HepG2 (cell line): ENCODE measurements at regions not wholly inside any gene's neighbourhood (a gene's known extent, or its start where the extent isn't known, plus 50 kb on each side); places are given as distances from the start of the nearest gene placed in this dataset.

Experiments used
- AFF4 ChIP-seq: sonication (generic); formaldehyde crosslinking; IDR thresholded peaks from 2 replicates; pipeline ENCODE4 v1.4.0; 2020; ENCODE audit warnings: missing genetic modification reagents
- MLX ChIP-seq: IDR thresholded peaks from 2 replicates; pipeline ENCODE4 v1.6.1; 2016
- PLSCR1 ChIP-seq: sonication (generic); formaldehyde crosslinking; IDR thresholded peaks from 2 replicates; pipeline ENCODE4 v1.5.0; 2020; ENCODE audit warnings: missing genetic modification reagents, mild to moderate bottlenecking, borderline replicate concordance
- SPEN ChIP-seq: sonication (generic); formaldehyde crosslinking; IDR thresholded peaks from 2 replicates; pipeline ENCODE4 v1.5.1; 2020; ENCODE audit warnings: low read depth, mild to moderate bottlenecking, missing genetic modification reagents
- SYNCRIP ChIP-seq: fragments of 200-400 bp; formaldehyde crosslinking; IDR thresholded peaks from 2 replicates; pipeline ENCODE4 v1.6.1; 2018; ENCODE audit warnings: mild to moderate bottlenecking, low read depth, low read length; ENCODE audit not compliant: insufficient read depth
- TCF12 ChIP-seq, 2 experiments: fragments of 450-650 bp in 1 of 2; sonication (generic) in 1 of 2; formaldehyde crosslinking in 1 of 2; IDR thresholded peaks; 2 replicates each; pipeline versions ENCODE4 v1.6.1 to v1.8.0; 2017 to 2022; ENCODE audit warnings: antibody characterized with exemption in 1 of 2, mild to moderate bottlenecking in 1 of 2, missing genetic modification reagents in 1 of 2, moderate library complexity in 1 of 2
- THRA ChIP-seq: sonication (generic); formaldehyde crosslinking; IDR thresholded peaks from 2 replicates; pipeline ENCODE4 v1.4.0; 2020; ENCODE audit warnings: missing genetic modification reagents, borderline replicate concordance
- U2AF1 ChIP-seq: fragments of 200-400 bp; formaldehyde crosslinking; optimal IDR thresholded peaks from 2 replicates; pipeline ENCODE3; 2017; ENCODE audit warnings: mild to moderate bottlenecking, low read depth, low read length
- ZBTB39 ChIP-seq: sonication (generic); formaldehyde crosslinking; IDR thresholded peaks from 2 replicates; pipeline ENCODE4 v1.5.0; 2020; ENCODE audit warnings: missing genetic modification reagents
- ZNF350 ChIP-seq: sonication (generic); formaldehyde crosslinking; IDR thresholded peaks from 2 replicates; pipeline ENCODE4 v1.4.0; 2020; ENCODE audit warnings: mild to moderate bottlenecking, low read depth, missing genetic modification reagents, borderline replicate concordance
- ZNF713 ChIP-seq: sonication (generic); formaldehyde crosslinking; IDR thresholded peaks from 2 replicates; pipeline ENCODE4 v1.4.0; 2020; ENCODE audit warnings: mild to moderate bottlenecking, missing genetic modification reagents

GRCh38 chr10:121073728-121074127 lies 222.6 kb downstream of the WDR11 start (continued):
- TF ChIP-seq ZBTB39 (CRISPR knock-in tag) (no peak), THRA (CRISPR knock-in tag) (no peak), AFF4 (no peak), ZNF350 (CRISPR knock-in tag) (no peak), TCF12 (IDR thresholded peaks at IDR 0.05) (no peak), TCF12 (CRISPR knock-in tag; IDR thresholded peaks at IDR 0.05) (no peak), PLSCR1 (no peak), MLX (CRISPR knock-in tag) (no peak), SYNCRIP (no peak), SPEN (CRISPR knock-in tag) (no peak), U2AF1 (no peak), ZNF713 (CRISPR knock-in tag) (no peak)
